ENCODE measurements at regions not wholly inside any gene's neighbourhood (a gene's known extent, or its start where the extent isn't known, plus 50 kb on each side); places are given as distances from the start of the nearest gene placed in this dataset.

DNA sequence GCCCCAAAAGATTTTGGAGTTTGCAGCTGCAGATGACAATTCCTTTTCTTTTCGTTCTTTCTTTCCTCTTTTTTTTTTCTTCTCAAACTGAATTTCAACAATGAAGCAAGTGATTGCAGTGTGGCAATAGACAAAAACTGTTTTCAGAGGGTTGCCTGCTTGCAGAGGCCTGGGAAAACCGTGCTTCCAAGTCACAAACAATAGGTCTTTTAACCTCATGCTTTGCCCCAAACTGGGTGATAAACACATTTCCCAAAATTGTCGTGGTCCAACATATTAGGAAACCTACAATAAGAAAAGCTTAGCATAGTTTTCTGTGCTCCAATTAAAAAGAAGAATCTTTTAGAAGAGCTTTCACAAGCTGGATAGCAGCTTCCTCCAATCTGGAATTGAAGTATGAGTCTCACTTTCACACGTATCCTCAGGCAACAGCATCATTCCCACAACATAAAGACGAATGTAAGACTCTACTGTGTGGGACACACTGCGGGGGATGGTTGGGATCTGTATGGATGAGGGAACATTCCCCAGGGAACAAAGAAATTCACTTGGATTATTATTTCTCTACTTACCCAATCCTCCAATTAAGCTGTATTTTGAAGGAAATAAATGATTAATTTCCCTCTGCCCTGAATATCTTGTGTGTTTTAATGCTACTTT is 656.1 kb downstream of the RNF144A start:
- in situ Hi-C loops (cut with MboI; ENCODE audit: low sequenced_read_pairs), result no loop called here
- no peak for DNase-seq (ENCODE audit: low spot score in 2 of 2)
- no peaks in the 10 kb centered on the region for H3K36me3 ChIP-seq (replicated peaks)
- H3K4me1 ChIP-seq, result no peaks in the 10 kb centered on the region
- H3K4me3 ChIP-seq, result no peak overlapping the region
- no peaks in the 10 kb centered on the region for H3K9me3 ChIP-seq
- H3K27me3 ChIP-seq (ENCODE audit: low read depth), result no peaks in the 10 kb centered on the region

DNA sequence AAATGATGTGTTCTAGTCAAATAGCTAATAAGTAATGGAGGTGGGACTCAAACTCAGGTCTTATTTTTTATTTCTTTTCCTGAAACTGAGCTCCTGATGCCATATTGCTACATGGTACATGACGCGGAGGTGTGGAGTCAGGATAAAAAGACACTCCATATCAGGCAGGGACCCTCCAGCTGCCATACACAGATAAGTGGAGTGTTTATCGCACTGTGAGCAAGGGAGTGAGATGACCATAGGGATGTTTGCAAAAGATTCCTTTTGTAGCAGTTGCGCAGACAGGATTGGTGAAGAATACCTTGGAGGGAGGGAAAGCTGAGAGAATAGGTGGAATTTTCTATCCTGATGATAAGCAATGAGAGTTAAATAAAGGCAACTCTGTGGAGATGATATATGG is 657.2 kb downstream of the RNF144A start:
- no peak for DNase-seq (ENCODE audit: low spot score in 2 of 2)
- in situ Hi-C loops (cut with MboI; ENCODE audit: low sequenced_read_pairs), result no loop called here

GRCh38 chr2:7577769-7578168 is 660.6 kb downstream of the RNF144A start:
- H3K4me3 ChIP-seq, result no peak overlapping the region
- in situ Hi-C loops (cut with MboI; ENCODE audit: low sequenced_read_pairs), result no loop called here
- H3K9me3 ChIP-seq, result no peaks in the 10 kb centered on the region
- H3K36me3 ChIP-seq (replicated peaks), result no peaks in the 10 kb centered on the region
- no peaks in the 10 kb centered on the region for H3K4me1 ChIP-seq
- H3K27me3 ChIP-seq (ENCODE audit: low read depth), result no peaks in the 10 kb centered on the region
- no peak for DNase-seq (ENCODE audit: low spot score in 2 of 2)

More for the DNA sequence above, 657.2 kb downstream of the RNF144A start:
- H3K4me1 ChIP-seq, result no peaks in the 10 kb centered on the region
- no peaks in the 10 kb centered on the region for H3K36me3 ChIP-seq (replicated peaks)
- H3K4me3 ChIP-seq, result no peak overlapping the region
- H3K27me3 ChIP-seq (ENCODE audit: low read depth), result no peaks in the 10 kb centered on the region
- no peaks in the 10 kb centered on the region for H3K9me3 ChIP-seq

GRCh38 chr2:7584017-7584416 is 666.8 kb downstream of the RNF144A start:
- Histone ChIP-seq H3K4me3 (no peak overlapping the region), H3K9me3 (no peaks in the 10 kb centered on the region), H3K36me3 (replicated peaks) (no peaks in the 10 kb centered on the region), H3K27me3 (ENCODE audit: low read depth) (no peaks in the 10 kb centered on the region), H3K4me1 (no peaks in the 10 kb centered on the region)
- in situ Hi-C loops (cut with MboI; ENCODE audit: low sequenced_read_pairs), result no loop called here
- DNase-seq (ENCODE audit: low spot score in 2 of 2), result no peak

GRCh38 chr2:7586898-7587297 is 669.7 kb downstream of the RNF144A start:
- DNase-seq (ENCODE audit: low spot score in 2 of 2), result no peak
- H3K4me3 ChIP-seq, result no peak overlapping the region
- no peaks in the 10 kb centered on the region for H3K9me3 ChIP-seq
- no peaks in the 10 kb centered on the region for H3K27me3 ChIP-seq (ENCODE audit: low read depth)
- in situ Hi-C loops (cut with MboI; ENCODE audit: low sequenced_read_pairs), result no loop called here
- H3K4me1 ChIP-seq, result no peaks in the 10 kb centered on the region
- H3K36me3 ChIP-seq (replicated peaks), result no peaks in the 10 kb centered on the region

- H3K4me3 ChIP-seq, result no peak overlapping the region
- no peaks in the 10 kb centered on the region for H3K9me3 ChIP-seq
- H3K27me3 ChIP-seq (ENCODE audit: low read depth), result no peaks in the 10 kb centered on the region
- H3K4me1 ChIP-seq, result no peaks in the 10 kb centered on the region
- no peak for DNase-seq (ENCODE audit: low spot score in 2 of 2)
- no peaks in the 10 kb centered on the region for H3K36me3 ChIP-seq (replicated peaks)
- in situ Hi-C loops (cut with MboI; ENCODE audit: low sequenced_read_pairs), result no loop called here
Observed at GRCh38 chr2:7588295-7588694, 671.1 kb downstream of the RNF144A start.

- in situ Hi-C loops (cut with MboI; ENCODE audit: low sequenced_read_pairs), result no loop called here
- Histone ChIP-seq H3K9me3 (no peaks in the 10 kb centered on the region), H3K4me1 (no peaks in the 10 kb centered on the region), H3K4me3 (no peak overlapping the region), H3K27me3 (ENCODE audit: low read depth) (no peaks in the 10 kb centered on the region), H3K36me3 (replicated peaks) (no peaks in the 10 kb centered on the region)
- DNase-seq (ENCODE audit: low spot score in 2 of 2), result no peak
Observed at GRCh38 chr2:7592618-7593140, 675.5 kb downstream of the RNF144A start.

DNA sequence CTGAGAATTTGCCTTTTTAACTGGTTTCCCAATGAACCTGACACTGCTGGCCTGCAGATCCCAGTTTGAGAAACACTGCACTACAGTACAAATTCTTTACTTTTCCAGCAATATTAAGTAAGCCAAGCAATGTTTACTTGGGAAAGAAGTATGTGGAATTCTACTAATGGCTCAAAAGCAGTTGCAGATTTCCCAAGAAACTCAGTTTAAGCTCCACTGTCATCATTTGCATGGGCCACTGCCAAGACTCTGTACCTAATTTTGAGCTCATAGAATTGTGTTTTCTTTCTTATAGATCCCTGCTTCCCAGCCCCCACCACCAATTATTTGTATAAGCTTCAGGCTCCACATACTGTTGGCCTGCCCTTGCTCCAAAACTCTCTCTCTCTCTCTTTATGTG is 676.1 kb downstream of the RNF144A start:
- DNase-seq (ENCODE audit: low spot score in 2 of 2), result no peak
- Histone ChIP-seq H3K36me3 (replicated peaks) (no peaks in the 10 kb centered on the region), H3K27me3 (ENCODE audit: low read depth) (no peaks in the 10 kb centered on the region), H3K9me3 (no peaks in the 10 kb centered on the region), H3K4me1 (no peaks in the 10 kb centered on the region), H3K4me3 (no peak overlapping the region)
- in situ Hi-C loops (cut with MboI; ENCODE audit: low sequenced_read_pairs), result no loop called here

- Histone ChIP-seq H3K4me3 (no peak overlapping the region), H3K4me1 (no peaks in the 10 kb centered on the region), H3K9me3 (no peaks in the 10 kb centered on the region), H3K27me3 (ENCODE audit: low read depth) (no peaks in the 10 kb centered on the region), H3K36me3 (replicated peaks) (no peaks in the 10 kb centered on the region)
- DNase-seq (ENCODE audit: low spot score in 2 of 2), result no peak
- in situ Hi-C loops (cut with MboI; ENCODE audit: low sequenced_read_pairs), result no loop called here
Observed at GRCh38 chr2:7594211-7594610, 677.0 kb downstream of the RNF144A start.

DNA sequence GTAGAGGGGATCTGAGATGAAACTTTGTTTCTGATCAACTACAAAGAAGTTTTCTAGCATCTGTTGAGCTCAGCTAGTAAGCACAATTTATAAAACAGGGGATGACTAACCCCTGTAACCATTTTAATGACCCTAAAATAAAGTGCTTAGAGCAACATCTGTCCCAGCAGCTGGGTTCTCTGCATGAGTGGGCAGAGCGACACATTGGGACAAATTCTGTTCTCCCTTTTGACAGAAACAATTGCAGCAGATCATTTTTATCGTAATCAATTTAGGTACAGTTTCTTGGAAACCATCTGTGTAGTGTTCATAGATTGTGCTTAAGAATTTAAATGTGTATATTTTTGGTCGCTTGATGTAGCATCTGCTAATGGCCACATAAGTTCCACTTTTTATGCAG is 678.0 kb downstream of the RNF144A start:
- Histone ChIP-seq H3K4me3 (no peak overlapping the region), H3K4me1 (no peaks in the 10 kb centered on the region), H3K9me3 (no peaks in the 10 kb centered on the region), H3K27me3 (ENCODE audit: low read depth) (no peaks in the 10 kb centered on the region), H3K36me3 (replicated peaks) (no peaks in the 10 kb centered on the region)
- DNase-seq (ENCODE audit: low spot score in 2 of 2), result no peak
- in situ Hi-C loops (cut with MboI; ENCODE audit: low sequenced_read_pairs), result no loop called here

DNA sequence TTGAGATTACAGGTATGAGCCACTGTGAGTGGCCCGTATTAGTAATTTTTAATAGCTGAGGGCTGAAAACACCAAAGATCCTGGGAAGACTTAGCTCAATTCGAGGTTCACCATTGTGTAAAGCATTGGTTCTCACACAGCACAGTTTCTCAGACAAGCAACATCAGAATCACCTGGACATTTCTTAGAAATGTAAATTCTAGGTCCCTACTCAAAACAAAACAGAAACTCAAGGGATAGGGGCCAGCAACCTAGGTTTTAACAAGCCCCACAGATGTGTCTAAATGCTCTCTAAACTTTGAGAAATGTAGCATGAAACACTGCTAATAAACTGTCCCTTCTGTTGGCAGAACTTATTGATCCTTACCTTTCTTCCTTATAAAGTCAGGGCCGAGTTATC is 681.2 kb downstream of the RNF144A start:
- Histone ChIP-seq H3K27me3 (ENCODE audit: low read depth) (no peaks in the 10 kb centered on the region), H3K4me3 (no peak overlapping the region), H3K36me3 (replicated peaks) (no peaks in the 10 kb centered on the region), H3K4me1 (no peaks in the 10 kb centered on the region), H3K9me3 (no peaks in the 10 kb centered on the region)
- no peak for DNase-seq (ENCODE audit: low spot score in 2 of 2)
- in situ Hi-C loops (cut with MboI; ENCODE audit: low sequenced_read_pairs), result no loop called here

DNA sequence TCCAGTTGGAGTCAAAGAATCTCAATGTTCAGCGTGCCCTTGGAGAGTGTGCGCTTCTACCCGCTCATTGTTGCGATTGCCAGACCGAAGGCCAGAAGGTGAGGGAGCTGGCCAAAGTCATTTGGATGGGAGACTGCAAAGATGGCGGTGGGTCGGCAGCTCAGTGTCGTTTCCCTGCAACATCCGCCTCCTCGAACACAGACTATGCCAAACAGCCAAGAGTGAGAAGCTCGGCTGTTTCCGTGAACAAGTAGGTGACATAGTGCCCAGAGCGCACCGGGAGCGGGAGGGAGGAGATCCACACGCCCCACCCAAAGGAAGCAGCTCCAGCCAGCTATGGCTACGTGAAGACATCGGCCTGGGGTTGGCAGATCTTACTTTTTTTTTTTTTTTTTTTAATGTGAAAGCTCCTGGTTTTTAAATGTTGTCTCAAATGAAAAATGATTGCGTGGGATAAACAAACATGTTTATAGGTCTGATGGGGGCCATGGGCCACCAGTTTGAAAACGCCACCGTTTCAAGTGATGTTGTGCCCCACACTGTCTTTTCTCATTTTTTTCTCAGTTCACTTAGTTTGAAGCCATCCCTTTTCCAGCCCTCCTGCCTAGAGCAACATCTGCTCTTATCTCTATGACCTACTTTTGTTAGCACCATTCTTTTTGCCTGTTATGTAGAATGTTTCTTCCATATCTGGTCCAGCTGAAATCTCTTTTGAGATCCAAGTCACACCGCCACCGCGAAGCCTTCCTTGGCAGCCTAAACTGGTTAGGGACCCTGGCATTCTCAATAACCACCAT is 682.4 kb downstream of the RNF144A start:
- H3K4me1 ChIP-seq, result no peaks in the 10 kb centered on the region
- no peaks in the 10 kb centered on the region for H3K9me3 ChIP-seq
- in situ Hi-C loops (cut with MboI; ENCODE audit: low sequenced_read_pairs), result no loop called here
- H3K27me3 ChIP-seq (ENCODE audit: low read depth), result no peaks in the 10 kb centered on the region
- no peak overlapping the region for H3K4me3 ChIP-seq
- no peaks in the 10 kb centered on the region for H3K36me3 ChIP-seq (replicated peaks)
- no peak for DNase-seq (ENCODE audit: low spot score in 2 of 2)

- no peak overlapping the region for H3K4me3 ChIP-seq
Observed at GRCh38 chr2:7601990-7602389, 684.8 kb downstream of the RNF144A start.

GRCh38 chr2:7604456-7604855 is 687.2 kb downstream of the RNF144A start:
- no peak for DNase-seq (ENCODE audit: low spot score in 2 of 2)
- Histone ChIP-seq H3K27me3 (ENCODE audit: low read depth) (no peaks in the 10 kb centered on the region), H3K4me1 (no peaks in the 10 kb centered on the region), H3K9me3 (no peaks in the 10 kb centered on the region), H3K4me3 (no peak overlapping the region), H3K36me3 (replicated peaks) (no peaks in the 10 kb centered on the region)
- in situ Hi-C loops (cut with MboI; ENCODE audit: low sequenced_read_pairs), result no loop called here

More at GRCh38 chr2:7601990-7602389, 684.8 kb downstream of the RNF144A start:
- DNase-seq (ENCODE audit: low spot score in 2 of 2), result no peak
- H3K27me3 ChIP-seq (ENCODE audit: low read depth), result no peaks in the 10 kb centered on the region
- H3K4me1 ChIP-seq, result no peaks in the 10 kb centered on the region
- H3K9me3 ChIP-seq, result no peaks in the 10 kb centered on the region
- in situ Hi-C loops (cut with MboI; ENCODE audit: low sequenced_read_pairs), result no loop called here
- H3K36me3 ChIP-seq (replicated peaks), result no peaks in the 10 kb centered on the region

Measured in HAP-1 (cell line).